Trophoblast cell (in vitro differentiated cells and primary cell): ENCODE measurements at regions not wholly inside any gene's neighbourhood (a gene's known extent, or its start where the extent isn't known, plus 50 kb on each side); places are given as distances from the start of the nearest gene placed in this dataset.
"Not testable (repeated sequence)": the region's sequence is repeated elsewhere in the genome, so short reads cannot be mapped to it uniquely, and the experiment has no call there.

Source experiments
- DNase-seq, 2 donors: peaks; one replicate each; pipeline ENCODE4 v3.0.0-alpha.2; 2016
- H2AFZ ChIP-seq: 2 replicates; pipeline ENCODE4 v1.6.1; 2013; ENCODE audit warnings: low read length, moderate library complexity, mild to moderate bottlenecking; ENCODE audit not compliant: insufficient read depth, poor library complexity
- H2AK5ac ChIP-seq: 2 replicates; pipeline ENCODE4 v1.6.1; 2013; ENCODE audit warnings: mild to moderate bottlenecking, low read length
- H2BK120ac ChIP-seq: 2 replicates; pipeline ENCODE4 v1.6.1; 2013; ENCODE audit warnings: low read length, mild to moderate bottlenecking, moderate library complexity; ENCODE audit not compliant: insufficient read depth, poor library complexity
- H2BK12ac ChIP-seq: 2 replicates; pipeline ENCODE4 v1.6.1; 2013; ENCODE audit warnings: mild to moderate bottlenecking, low read length, moderate library complexity
- H2BK5ac ChIP-seq: 2 replicates; pipeline ENCODE4 v1.6.1; 2013; ENCODE audit warnings: low read length, low read depth, moderate library complexity, mild to moderate bottlenecking; ENCODE audit not compliant: poor library complexity
- H3K14ac ChIP-seq: 2 replicates; pipeline ENCODE4 v1.6.1; 2013; ENCODE audit warnings: mild to moderate bottlenecking, low read length
- H3K18ac ChIP-seq: 2 replicates; pipeline ENCODE4 v1.6.1; 2013; ENCODE audit warnings: mild to moderate bottlenecking, low read length
- H3K23ac ChIP-seq: 2 replicates; pipeline ENCODE4 v1.6.1; 2013; ENCODE audit warnings: low read length
- H3K27ac ChIP-seq: 2 replicates; pipeline ENCODE4 v1.5.1; 2013; ENCODE audit warnings: low read depth, mild to moderate bottlenecking, inconsistent platforms, low read length, moderate library complexity
- H3K27me3 ChIP-seq: 2 replicates; pipeline ENCODE4 v1.6.1; 2013; ENCODE audit warnings: inconsistent platforms, mild to moderate bottlenecking, low read length, moderate library complexity; ENCODE audit not compliant: insufficient read depth
- H3K36me3 ChIP-seq, 2 experiments: 1 replicate in 1 of 2; 2 replicates in 1 of 2; pipeline ENCODE4 v1.6.1; 2013; ENCODE audit warnings: low read length in 2 of 2, mild to moderate bottlenecking in 2 of 2, moderate library complexity in 1 of 2; ENCODE audit not compliant: insufficient read depth in 2 of 2, control insufficient read depth in 1 of 2
- H3K4ac ChIP-seq: 2 replicates; pipeline ENCODE4 v1.6.1; 2013; ENCODE audit warnings: low read depth, mild to moderate bottlenecking, low read length, moderate library complexity
- H3K4me1 ChIP-seq, 2 experiments: 1 replicate in 1 of 2; 2 replicates in 1 of 2; pipeline ENCODE4 v1.6.1; 2013; ENCODE audit warnings: low read length in 2 of 2, mild to moderate bottlenecking in 2 of 2, moderate library complexity in 1 of 2; ENCODE audit not compliant: insufficient read depth in 2 of 2, control insufficient read depth in 1 of 2
- H3K4me2 ChIP-seq: 2 replicates; pipeline ENCODE4 v1.6.1; 2013; ENCODE audit warnings: inconsistent platforms, mild to moderate bottlenecking, low read length, moderate library complexity
- H3K4me3 ChIP-seq: 2 replicates; pipeline ENCODE4 v1.5.1; 2013; ENCODE audit warnings: mild to moderate bottlenecking, low read depth, low read length, inconsistent platforms
- H3K79me1 ChIP-seq: one replicate; pipeline ENCODE4 v1.6.1; 2013; ENCODE audit warnings: low read length
- H3K79me2 ChIP-seq: 2 replicates; pipeline ENCODE4 v1.6.1; 2013; ENCODE audit warnings: low read length, mild to moderate bottlenecking; ENCODE audit not compliant: control insufficient read depth, insufficient read depth, poor library complexity
- H3K9ac ChIP-seq: 2 replicates; pipeline ENCODE4 v1.6.1; 2013; ENCODE audit warnings: mild to moderate bottlenecking, low read length
- H3K9me3 ChIP-seq: 2 replicates; pipeline ENCODE4 v1.6.1; 2013; ENCODE audit warnings: low read depth, mild to moderate bottlenecking, control low read depth, inconsistent platforms, low read length; ENCODE audit not compliant: insufficient read depth
- H4K12ac ChIP-seq: 2 replicates; pipeline ENCODE4 v1.6.1; 2013; ENCODE audit warnings: low read depth, mild to moderate bottlenecking, low read length, moderate library complexity
- H4K8ac ChIP-seq: 2 replicates; pipeline ENCODE4 v1.6.1; 2013; ENCODE audit warnings: low read depth, mild to moderate bottlenecking, low read length, moderate library complexity
- H4K91ac ChIP-seq: one replicate; pipeline ENCODE4 v1.6.1; 2013; ENCODE audit warnings: low read depth, mild to moderate bottlenecking, low read length, moderate library complexity
- WGBS: extraction: QIAGEN DNeasy Blood & Tissue Kit; methylation state at CpG from one replicate; pipeline ENCODE4 v1.1.7; 2013; ENCODE audit warnings: missing lambda C conversion rate; ENCODE audit not compliant: insufficient read length, insufficient coverage; ENCODE audit errors: extremely low coverage; 5-methylcytosine and 5-hydroxymethylcytosine counted together

DNA sequence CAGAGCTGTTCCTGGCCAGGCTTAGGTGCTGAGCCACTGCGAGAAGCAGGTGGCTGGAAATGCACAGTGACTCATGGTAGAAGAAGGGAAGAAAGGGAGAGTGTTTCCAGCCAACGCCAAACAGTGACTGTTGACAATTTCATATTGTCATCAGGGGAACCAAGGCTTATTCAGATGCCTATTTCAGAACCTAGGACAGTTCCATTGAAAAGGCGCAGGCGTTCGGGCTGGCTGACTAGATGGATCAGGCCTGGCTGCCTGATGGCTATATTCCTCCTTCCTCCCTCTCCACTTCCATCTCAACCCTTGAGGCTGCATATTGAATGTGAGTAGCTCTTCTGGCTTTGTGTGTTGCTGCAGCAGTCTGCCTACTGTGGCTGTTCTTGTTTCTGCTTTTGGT, 73.0 kb upstream of the FRMPD4 start:
- Histone ChIP-seq H2BK5ac (no peak overlapping the region), H3K23ac (no peak overlapping the region), H3K27ac (no peak overlapping the region), H3K14ac (no peak overlapping the region), H2AFZ (no peak overlapping the region), H3K4ac (no peak overlapping the region), H4K8ac (no peak overlapping the region), H4K12ac (no peak overlapping the region), H2BK120ac (no peak overlapping the region), H3K9ac (no peak overlapping the region), H3K79me1 (no peaks in the 10 kb centered on the region), H3K4me1 (no peaks in the 10 kb centered on the region), H2AK5ac (no peak overlapping the region), H3K27me3 (no peaks in the 10 kb centered on the region), H3K79me2 (no peaks in the 10 kb centered on the region), H3K4me3 (no peak overlapping the region), H2BK12ac (no peak overlapping the region), H3K18ac (no peak overlapping the region), H3K9me3 (no peaks in the 10 kb centered on the region), H3K4me2 (no peak overlapping the region), H4K91ac (no peak overlapping the region), H3K36me3 (no peaks in the 10 kb centered on the region)
- WGBS, result no CpG with 5 or more reads among the region's 5 CpGs
- DNase-seq, result peak in 1 of 2 donors; percentile 56

DNA sequence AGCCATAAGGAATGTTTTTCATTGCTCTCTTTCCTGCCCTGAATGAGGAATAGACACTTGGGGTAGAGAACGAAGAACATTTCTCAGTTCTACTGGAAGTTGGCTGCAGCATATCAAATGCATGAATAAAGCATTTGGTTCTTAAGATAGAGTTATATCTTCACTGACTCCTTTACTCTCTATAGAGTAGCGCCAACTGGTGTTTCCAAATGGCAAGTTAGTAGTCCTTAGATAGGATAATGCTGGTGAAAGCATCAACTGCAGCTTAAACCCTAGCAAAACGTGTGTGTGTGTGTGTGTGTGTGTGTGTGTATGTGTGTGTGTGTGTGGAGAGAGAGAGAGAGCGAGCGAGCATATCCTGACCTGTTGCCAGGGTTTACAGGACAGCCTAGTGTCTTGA, 62.2 kb upstream of the FRMPD4 start:
- Histone ChIP-seq H3K79me1 (no peaks in the 10 kb centered on the region), H4K91ac (no peak overlapping the region), H4K12ac (no peak overlapping the region), H3K9me3 (no peaks in the 10 kb centered on the region), H3K27me3 (no peaks in the 10 kb centered on the region), H3K23ac (no peak overlapping the region), H3K4me1 (peaks cover 0 to 3% of the 10 kb centered on the region in 2 experiments), H3K79me2 (no peaks in the 10 kb centered on the region), H3K27ac (no peak overlapping the region), H3K36me3 (no peaks in the 10 kb centered on the region), H3K4me3 (no peak overlapping the region), H2BK5ac (no peak overlapping the region), H2BK12ac (no peak overlapping the region), H3K4ac (no peak overlapping the region), H3K18ac (no peak overlapping the region), H2AK5ac (no peak overlapping the region), H2AFZ (no peak overlapping the region), H3K14ac (no peak overlapping the region), H3K4me2 (no peak overlapping the region), H4K8ac (peak overlapping the region; percentile 28), H2BK120ac (no peak overlapping the region), H3K9ac (no peak overlapping the region)
- DNase-seq, result no peak
- no CpG with 5 or more reads among the region's 5 CpGs for WGBS

DNA sequence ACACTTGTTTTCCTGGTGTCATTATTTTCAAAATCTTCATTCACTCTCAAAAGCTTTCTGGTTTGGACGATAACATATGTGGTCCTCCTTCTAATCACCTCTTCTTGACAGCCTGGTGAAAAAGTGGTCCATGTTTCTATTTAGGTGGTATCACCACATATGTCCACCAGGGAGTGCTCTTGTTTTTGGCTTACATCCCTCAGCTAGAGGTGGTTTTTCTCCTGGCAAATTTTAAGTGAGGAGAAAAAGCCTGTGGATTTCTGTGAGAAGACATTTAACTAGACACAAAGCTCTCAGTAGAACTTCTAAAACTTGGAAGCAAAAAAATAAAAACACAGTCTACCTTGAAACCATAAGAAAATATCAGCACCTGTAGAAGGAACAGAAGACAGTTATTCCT, 58.0 kb upstream of the FRMPD4 start:
- no peak overlapping the region for H2BK12ac ChIP-seq
- no peak overlapping the region for H3K9ac ChIP-seq
- no peak overlapping the region for H2BK120ac ChIP-seq
- H3K4me2 ChIP-seq, result no peak overlapping the region
- H4K12ac ChIP-seq, result no peak overlapping the region
- peak; percentile 1 to 58 for DNase-seq
- H3K79me1 ChIP-seq, result no peaks in the 10 kb centered on the region
- H3K4ac ChIP-seq, result no peak overlapping the region
- no peak overlapping the region for H4K8ac ChIP-seq
- no peaks in the 10 kb centered on the region for H3K79me2 ChIP-seq
- no peaks in the 10 kb centered on the region for H3K9me3 ChIP-seq
- no peak overlapping the region for H3K14ac ChIP-seq
- H3K4me1 ChIP-seq, result peaks cover 0 to 3% of the 10 kb centered on the region in 2 experiments
- WGBS, result no CpG with 5 or more reads among the region's 1 CpG
- H3K23ac ChIP-seq, result no peak overlapping the region
- H3K4me3 ChIP-seq, result no peak overlapping the region
- no peak overlapping the region for H2BK5ac ChIP-seq
- no peak overlapping the region for H3K27ac ChIP-seq
- no peak overlapping the region for H2AK5ac ChIP-seq
- no peaks in the 10 kb centered on the region for H3K27me3 ChIP-seq
- H4K91ac ChIP-seq, result no peak overlapping the region
- no peak overlapping the region for H2AFZ ChIP-seq
- no peak overlapping the region for H3K18ac ChIP-seq
- H3K36me3 ChIP-seq, result no peaks in the 10 kb centered on the region

DNA sequence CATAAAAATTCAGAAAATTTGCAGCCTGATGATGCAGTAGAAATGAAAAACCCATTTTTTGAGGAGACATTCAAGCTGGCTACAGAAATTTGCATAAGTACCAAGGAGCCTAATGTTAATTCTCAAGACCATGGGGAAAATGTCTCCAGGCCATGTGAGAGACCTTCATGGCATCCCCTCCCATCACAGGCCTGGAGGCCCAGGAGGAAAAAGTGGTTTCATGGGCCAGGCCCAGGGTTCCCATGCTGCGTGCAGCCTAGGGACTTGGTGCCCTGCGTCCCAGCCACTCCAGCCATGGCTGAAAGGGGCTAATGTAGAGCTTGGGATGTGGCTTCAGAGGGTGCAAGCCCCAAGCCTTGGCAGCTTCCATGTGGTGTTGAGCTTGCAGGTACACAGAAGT, 55.3 kb upstream of the FRMPD4 start:
- not testable (repeated sequence) for H2BK12ac ChIP-seq, H3K4me1 ChIP-seq, DNase-seq, H3K79me2 ChIP-seq, H2BK5ac ChIP-seq, H3K9ac ChIP-seq, H4K8ac ChIP-seq, H4K91ac ChIP-seq, H2AFZ ChIP-seq, H3K4me3 ChIP-seq, H3K4ac ChIP-seq, H3K23ac ChIP-seq, H4K12ac ChIP-seq, H3K79me1 ChIP-seq, H2BK120ac ChIP-seq, H3K4me2 ChIP-seq, H3K18ac ChIP-seq, H3K27me3 ChIP-seq, H3K27ac ChIP-seq, H2AK5ac ChIP-seq, H3K9me3 ChIP-seq, H3K14ac ChIP-seq, H3K36me3 ChIP-seq
- no CpG with 5 or more reads among the region's 2 CpGs for WGBS
